IMR-90 (cell line): ENCODE measurements at regions not wholly inside any gene's neighbourhood (a gene's known extent, or its start where the extent isn't known, plus 50 kb on each side); places are given as distances from the start of the nearest gene placed in this dataset.

Experiments used
- ATAC-seq: fragments of 200-7000 bp; cut with Tn5 transposase; 2 replicates; pipeline ENCODE4 v1.9.1; 2020; ENCODE audit warnings: low read depth, mild to moderate bottlenecking, moderate library complexity
- BruUV-seq: library from RNA; stranded (reverse); fragments of 400-500 nt; replicated peaks from 2 replicates; lab custom pipeline; 2021; lab: Mats Ljungman, UMichigan
- CTCF ChIA-PET: fragments of 300-600 bp; formaldehyde crosslinking; extraction: SDS; loops from one replicate; lab custom pipeline; 2021; ENCODE audit warnings: antibody characterized with exemption; lab: Yijun Ruan, JAX
- POLR2A ChIA-PET: fragments of 300-600 bp; sonication (Branson Sonifier 250); formaldehyde crosslinking; loops from one replicate; lab custom pipeline; 2022; ENCODE audit warnings: antibody characterized with exemption; ENCODE audit not compliant: unreplicated experiment; lab: Charles Lee
- DNase-seq: peaks from one replicate; pipeline ENCODE4 v3.0.0; 2013
- H2AFZ ChIP-seq: replicated peaks from 2 replicates; pipeline ENCODE3; 2013; ENCODE audit warnings: low read length, mild to moderate bottlenecking; ENCODE audit not compliant: poor library complexity
- H2AK5ac ChIP-seq: 2 replicates; pipeline ENCODE4 v1.6.1; 2013; ENCODE audit warnings: low read depth, low read length, inconsistent platforms
- H2AK9ac ChIP-seq: replicated peaks from 2 replicates; pipeline ENCODE3; 2013; ENCODE audit warnings: mild to moderate bottlenecking, low read depth, low read length, moderate library complexity; ENCODE audit not compliant: poor library complexity
- H2BK120ac ChIP-seq: 2 replicates; pipeline ENCODE4 v1.6.1; 2013; ENCODE audit warnings: low read depth, low read length, inconsistent platforms
- H2BK15ac ChIP-seq: 3 replicates; pipeline ENCODE4 v1.6.1; 2013; ENCODE audit warnings: low read depth, low read length, inconsistent platforms
- H2BK20ac ChIP-seq: 2 replicates; pipeline ENCODE4 v1.6.1; 2013; ENCODE audit warnings: low read depth, mild to moderate bottlenecking, inconsistent platforms, low read length, moderate library complexity
- H2BK5ac ChIP-seq: 2 replicates; pipeline ENCODE4 v1.6.1; 2013; ENCODE audit warnings: mild to moderate bottlenecking, low read depth, low read length, inconsistent platforms; ENCODE audit not compliant: poor library complexity, severe bottlenecking
- H3K14ac ChIP-seq: replicated peaks from 2 replicates; pipeline ENCODE4 v1.6.1; 2013; ENCODE audit warnings: low read depth, low read length, inconsistent platforms
- H3K18ac ChIP-seq: 2 replicates; pipeline ENCODE4 v1.6.1; 2013; ENCODE audit warnings: low read depth, low read length, control low read depth
- H3K23ac ChIP-seq: 2 replicates; pipeline ENCODE4 v1.6.1; 2013; ENCODE audit warnings: low read depth, low read length, inconsistent platforms
- H3K27ac ChIP-seq: 2 replicates; pipeline ENCODE4 v1.5.1; 2013; ENCODE audit warnings: mild to moderate bottlenecking, control low read depth, low read length; ENCODE audit not compliant: insufficient read depth
- H3K27me3 ChIP-seq: 2 replicates; pipeline ENCODE4 v1.6.1; 2013; ENCODE audit warnings: low read length; ENCODE audit not compliant: control insufficient read depth, insufficient read depth
- H3K36me3 ChIP-seq: 2 replicates; pipeline ENCODE4 v1.6.1; 2013; ENCODE audit warnings: low read length, mixed read lengths; ENCODE audit not compliant: control insufficient read depth, insufficient read depth
- H3K4ac ChIP-seq: 2 replicates; pipeline ENCODE4 v1.6.1; 2013; ENCODE audit warnings: low read depth, low read length, inconsistent platforms
- H3K4me1 ChIP-seq: 2 replicates; pipeline ENCODE4 v1.6.1; 2013; ENCODE audit warnings: low read length, mixed read lengths; ENCODE audit not compliant: control insufficient read depth, insufficient read depth
- H3K4me2 ChIP-seq: 2 replicates; pipeline ENCODE4 v1.6.1; 2013; ENCODE audit warnings: low read depth, mild to moderate bottlenecking, control low read depth, low read length, moderate library complexity
- H3K4me3 ChIP-seq: 2 replicates; pipeline ENCODE4 v1.5.1; 2013; ENCODE audit warnings: low read depth, mild to moderate bottlenecking, control low read depth, low read length, moderate library complexity; ENCODE audit not compliant: insufficient read depth
- H3K56ac ChIP-seq: 2 replicates; pipeline ENCODE4 v1.6.1; 2013; ENCODE audit warnings: low read length, inconsistent platforms; ENCODE audit not compliant: insufficient read depth; ENCODE audit errors: extremely low read depth
- H3K79me1 ChIP-seq, 2 experiments: 2 replicates each; pipeline ENCODE4 v1.6.1; 2013; ENCODE audit warnings: low read length in 2 of 2, inconsistent platforms in 1 of 2, low read depth in 1 of 2
- H3K9ac ChIP-seq: 2 replicates; pipeline ENCODE4 v1.6.1; 2013; ENCODE audit warnings: low read depth, low read length, control low read depth
- H3K9me1 ChIP-seq: 2 replicates; pipeline ENCODE4 v1.6.1; 2013; ENCODE audit warnings: low read length, inconsistent platforms; ENCODE audit not compliant: insufficient read depth
- H3K9me3 ChIP-seq: 2 replicates; pipeline ENCODE4 v1.6.1; 2013; ENCODE audit warnings: low read length; ENCODE audit not compliant: control insufficient read depth, insufficient read depth
- H4K20me1 ChIP-seq: 2 replicates; pipeline ENCODE4 v1.6.1; 2013; ENCODE audit warnings: low read length, inconsistent platforms; ENCODE audit not compliant: insufficient read depth
- H4K5ac ChIP-seq: 2 replicates; pipeline ENCODE4 v1.6.1; 2013; ENCODE audit warnings: mild to moderate bottlenecking, low read depth, low read length, control low read depth
- H4K8ac ChIP-seq, 2 experiments: 2 replicates each; pipeline ENCODE4 v1.6.1; 2013; ENCODE audit warnings: low read depth in 2 of 2, low read length in 2 of 2, control low read depth in 1 of 2, inconsistent platforms in 1 of 2
- H4K91ac ChIP-seq: 2 replicates; pipeline ENCODE4 v1.6.1; 2013; ENCODE audit warnings: low read depth, low read length, inconsistent platforms; ENCODE audit not compliant: insufficient read depth
- BHLHE40 ChIP-seq: fragments of 150-350 bp; IDR thresholded peaks from 2 replicates; pipeline ENCODE4 v1.6.1; 2016; ENCODE audit warnings: mild to moderate bottlenecking, low read depth, low read length
- CEBPB ChIP-seq: IDR thresholded peaks from 2 replicates; pipeline ENCODE4 v1.6.1; 2012; ENCODE audit warnings: low read depth, low read length, improper control_type of control experiment
- CHD1 ChIP-seq: IDR thresholded peaks from 2 replicates; pipeline ENCODE4 v1.6.1; 2012; ENCODE audit warnings: low read depth, low read length, improper control_type of control experiment
- CTCF ChIP-seq: conservative IDR thresholded peaks from 2 replicates; pipeline ENCODE4 v1.5.1; 2012; ENCODE audit warnings: mild to moderate bottlenecking, low read depth, low read length, improper control_type of control experiment
- FOS ChIP-seq: fragments of 150-350 bp; IDR thresholded peaks from 2 replicates; pipeline ENCODE4 v1.6.1; 2016; ENCODE audit warnings: low read depth, low read length
- MAFK ChIP-seq: IDR thresholded peaks from 2 replicates; pipeline ENCODE4 v1.6.1; 2012; ENCODE audit warnings: low read depth, low read length, improper control_type of control experiment
- MAZ ChIP-seq: IDR thresholded peaks from 2 replicates; pipeline ENCODE4 v1.6.1; 2012; ENCODE audit warnings: low read depth, mild to moderate bottlenecking, low read length, improper control_type of control experiment, moderate library complexity, borderline replicate concordance
- MXI1 ChIP-seq: IDR thresholded peaks from 2 replicates; pipeline ENCODE4 v1.6.1; 2012; ENCODE audit warnings: low read depth, mild to moderate bottlenecking, low read length, moderate library complexity, borderline replicate concordance
- RFX5 ChIP-seq: IDR thresholded peaks from 2 replicates; pipeline ENCODE4 v1.8.0; 2012; ENCODE audit warnings: low read depth, mild to moderate bottlenecking, low read length, moderate library complexity
- SMC3 ChIP-seq: fragments of 150-350 bp; IDR thresholded peaks from 2 replicates; pipeline ENCODE4 v1.6.1; 2016; ENCODE audit warnings: low read depth, mild to moderate bottlenecking, antibody characterized with exemption, low read length, moderate library complexity
- USF2 ChIP-seq: fragments of 150-350 bp; IDR thresholded peaks from 2 replicates; pipeline ENCODE4 v1.6.1; 2017; ENCODE audit warnings: mild to moderate bottlenecking, antibody characterized with exemption, low read length, low read depth
- WGBS, 2 experiments: methylation state at CpG; one replicate each; pipeline versions ENCODE4 v1.1.5 to v1.1.7; 2013; ENCODE audit warnings: missing lambda C conversion rate in 2 of 2; ENCODE audit not compliant: insufficient read length in 1 of 2; ENCODE audit errors: extremely low coverage in 2 of 2; 5-methylcytosine and 5-hydroxymethylcytosine counted together
- dilution Hi-C: fragments of 300-500 bp; cut with HindIII; formaldehyde crosslinking; loops from one replicate; pipeline ENCODE4 v1.14.3; 2018; ENCODE audit warnings: low sequenced_read_pairs; ENCODE audit not compliant: unreplicated experiment
- in situ Hi-C: fragments of 300-500 bp; cut with MboI; formaldehyde crosslinking; loops from 3 replicates; pipeline ENCODE4 v1.14.3; 2019; ENCODE audit warnings: low sequenced_read_pairs, inconsistent platforms, mixed read lengths
- intact Hi-C: fragments of 100-400 bp; cut with micrococcal nuclease; formaldehyde crosslinking; loops from 2 replicates; pipeline ENCODE4 v1.10.0; 2022

- in situ Hi-C loops = no loop called here
- WGBS, 2 experiments = no CpG with 5 or more reads among the region's 2 CpGs
- intact Hi-C loops = no loop called here
- Histone ChIP-seq H3K14ac (no peak overlapping the region), H3K36me3 (no peaks in the 10 kb centered on the region), H3K27me3 (no peaks in the 10 kb centered on the region; the same call in 1 of the 2 replicates), H4K8ac (no peak overlapping the region), H3K9me1 (no peaks in the 10 kb centered on the region), H3K4me1 (no peaks in the 10 kb centered on the region), H3K27ac (no peak overlapping the region), H3K4ac (no peak overlapping the region), H4K20me1 (no peaks in the 10 kb centered on the region), H3K9ac (no peak overlapping the region), H2AFZ (no peak overlapping the region), H2AK9ac (no peak overlapping the region), H2BK15ac (no peak overlapping the region), H2AK5ac (no peak overlapping the region), H2BK20ac (no peak overlapping the region), H3K18ac (no peak overlapping the region), H3K4me2 (no peak overlapping the region), H3K79me1 (no peaks in the 10 kb centered on the region), H3K9me3 (no peaks in the 10 kb centered on the region), H4K5ac (no peak overlapping the region), H3K4me3 (no peak overlapping the region), H4K91ac (no peak overlapping the region), H3K56ac (no peak overlapping the region), H3K23ac (no peak overlapping the region), H2BK120ac (no peak overlapping the region), H2BK5ac (no peak overlapping the region)
- DNase-seq = no peak
- no peak for TF ChIP-seq SMC3
- no peak for TF ChIP-seq FOS
- no peak for TF ChIP-seq MXI1
- TF ChIP-seq RFX5 = no peak
- TF ChIP-seq MAFK = no peak
- no peak for TF ChIP-seq CHD1
- TF ChIP-seq CTCF = no peak
- no peak for TF ChIP-seq USF2
- no peak for TF ChIP-seq MAZ
- no peak for TF ChIP-seq CEBPB
- no peak for TF ChIP-seq BHLHE40
- CTCF ChIA-PET = interaction anchor here (0.5 kb wide), 1 partner anchor 319 kb away, joined by 4 read pairs; no protein-coding TSS in a partner anchor
- BruUV-seq = no TSS peak
- no peak for ATAC-seq
- POLR2A ChIA-PET = no interaction called here
- dilution Hi-C loops = no loop called here
Measured at GRCh38 chr12:48261773-48262172, 58.7 kb upstream of the OR10AD1 start.
